Endothelial cell of umbilical vein (primary cell): ENCODE measurements at regions not wholly inside any gene's neighbourhood (a gene's known extent, or its start where the extent isn't known, plus 50 kb on each side); places are given as distances from the start of the nearest gene placed in this dataset.
A peak's percentile ranks its signal among the peaks of the same experiment; 100 is the strongest.

Experiments
- BruUV-seq: library from RNA; stranded (reverse); fragments of 400-500 nt; replicated peaks from 2 replicates; lab custom pipeline; 2021; lab: Mats Ljungman, UMichigan
- CTCF ChIA-PET: fragments of 300-600, 350-600 bp; sonication (Branson Sonifier 250); formaldehyde crosslinking; loops from one replicate; lab custom pipeline; 2021; ENCODE audit warnings: antibody characterized with exemption, inconsistent platforms; lab: Charles Lee
- POLR2A ChIA-PET: fragments of 300-600, 350-600 bp; sonication (Branson Sonifier 250); formaldehyde crosslinking; loops from one replicate; lab custom pipeline; 2021; ENCODE audit warnings: antibody characterized with exemption, inconsistent platforms; lab: Charles Lee
- DNase-seq: peaks from one replicate; pipeline ENCODE4 v3.0.0-alpha.2; 2011; ENCODE audit warnings: low read depth, low spot score
- FAIRE-seq: peaks from 2 replicates; lab custom pipeline; 2011; peaks lifted over from hg19 to GRCh38; lab: Jason Lieb, UNC
- H2AFZ ChIP-seq: 2 replicates; pipeline ENCODE4 v1.6.0; 2012; ENCODE audit warnings: low read depth, low read length, control low read depth, inconsistent platforms
- H3K27ac ChIP-seq: 2 replicates; pipeline ENCODE4 v1.5.1; 2011; ENCODE audit warnings: low read depth, mild to moderate bottlenecking, control low read depth, low read length, moderate library complexity; ENCODE audit not compliant: insufficient read depth
- H3K27me3 ChIP-seq, 2 experiments: 2 replicates each; pipeline versions ENCODE4 v1.6.0 to v1.6.1; 2011; ENCODE audit warnings: low read length in 2 of 2, mixed read lengths in 1 of 2; ENCODE audit not compliant: control insufficient read depth in 2 of 2, insufficient read depth in 2 of 2
- H3K36me3 ChIP-seq, 2 experiments: 2 replicates in 1 of 2; 3 replicates in 1 of 2; pipeline ENCODE4 v1.5.1; 2011; ENCODE audit warnings: low read length in 2 of 2, mild to moderate bottlenecking in 1 of 2, moderate library complexity in 1 of 2; ENCODE audit not compliant: control insufficient read depth in 2 of 2, insufficient read depth in 2 of 2; ENCODE audit errors: extremely low read depth in 1 of 2
- H3K4me1 ChIP-seq: 3 replicates; pipeline ENCODE4 v1.5.1; 2011; ENCODE audit warnings: mild to moderate bottlenecking, low read length; ENCODE audit not compliant: control insufficient read depth, insufficient read depth; ENCODE audit errors: extremely low read depth
- H3K4me2 ChIP-seq: 2 replicates; pipeline ENCODE4 v1.6.1; 2011; ENCODE audit warnings: low read length, control low read depth, mixed read lengths; ENCODE audit not compliant: insufficient read depth
- H3K4me3 ChIP-seq, 3 experiments: fragments of 200-600 bp in 1 of 3; sonication (generic), shearing (Covaris generic) in 1 of 3; replicated peaks in 1 of 3; 2 replicates each; pipeline ENCODE4 v1.5.1; 2011 to 2016; ENCODE audit warnings: control low read depth in 3 of 3, low read length in 3 of 3, mild to moderate bottlenecking in 2 of 3, inconsistent platforms in 1 of 3, low read depth in 1 of 3, moderate library complexity in 1 of 3; ENCODE audit not compliant: insufficient read depth in 1 of 3
- H3K79me2 ChIP-seq: 2 replicates; pipeline ENCODE4 v1.6.0; 2012; ENCODE audit warnings: low read length, inconsistent platforms; ENCODE audit not compliant: control insufficient read depth, insufficient read depth
- H3K9ac ChIP-seq: replicated peaks from 2 replicates; pipeline ENCODE3; 2011; ENCODE audit warnings: low read length, control low read depth; ENCODE audit not compliant: insufficient read depth; ENCODE audit errors: extremely low read depth
- H3K9me1 ChIP-seq: replicated peaks from 3 replicates; pipeline ENCODE4 v1.6.0; 2011; ENCODE audit warnings: mild to moderate bottlenecking, low read length; ENCODE audit not compliant: control insufficient read depth, insufficient read depth; ENCODE audit errors: extremely low read depth
- H3K9me3 ChIP-seq: replicated peaks from 2 replicates; pipeline ENCODE4 v1.5.1; 2012; ENCODE audit warnings: low read length, inconsistent platforms; ENCODE audit not compliant: control insufficient read depth, insufficient read depth
- H4K20me1 ChIP-seq: replicated peaks from 2 replicates; pipeline ENCODE3; 2011; ENCODE audit warnings: mild to moderate bottlenecking, low read length; ENCODE audit not compliant: control insufficient read depth, insufficient read depth; ENCODE audit errors: extremely low read depth
- CTCF ChIP-seq, 2 donors: IDR thresholded peaks; 1 replicate in 1 of 2; 2 replicates in 1 of 2; pipeline ENCODE4 v1.5.1; 2011; ENCODE audit warnings: low read length in 2 of 2, mild to moderate bottlenecking in 2 of 2, moderate library complexity in 2 of 2, control low read depth in 1 of 2, inconsistent platforms in 1 of 2, low read depth in 1 of 2; ENCODE audit not compliant: insufficient read depth in 1 of 2; ENCODE audit errors: extremely low read depth in 1 of 2
- EZH2 ChIP-seq: IDR thresholded peaks from 2 replicates; pipeline ENCODE4 v1.6.1; 2012; ENCODE audit warnings: borderline replicate concordance, low read depth, mild to moderate bottlenecking, moderate library complexity, low read length, inconsistent platforms; ENCODE audit not compliant: severe bottlenecking
- FOS ChIP-seq: IDR thresholded peaks from 2 replicates; pipeline ENCODE4 v1.6.1; 2011; ENCODE audit warnings: mild to moderate bottlenecking, low read length, moderate library complexity, borderline replicate concordance; ENCODE audit not compliant: insufficient read depth
- GATA2 ChIP-seq: IDR thresholded peaks from 2 replicates; pipeline ENCODE4 v1.7.0; 2011; ENCODE audit warnings: low read depth, mild to moderate bottlenecking, moderate library complexity, mixed read lengths, low read length; ENCODE audit not compliant: insufficient read length, insufficient read depth
- JUN ChIP-seq: IDR thresholded peaks from 2 replicates; pipeline ENCODE4 v1.6.1; 2011; ENCODE audit warnings: borderline replicate concordance, low read depth; ENCODE audit not compliant: insufficient read length, insufficient read depth
- MAX ChIP-seq: IDR thresholded peaks from 2 replicates; pipeline ENCODE4 v1.6.1; 2011; ENCODE audit not compliant: insufficient read depth, insufficient read length
- MYC ChIP-seq: IDR thresholded peaks from one replicate; pipeline ENCODE4 v1.6.1; 2011; ENCODE audit warnings: mild to moderate bottlenecking, low read depth, low read length
- POLR2A ChIP-seq: IDR thresholded peaks from 2 replicates; pipeline ENCODE4 v1.6.1; 2012; ENCODE audit warnings: low read depth, mild to moderate bottlenecking, control low read depth, low read length
- POLR2AphosphoS5 ChIP-seq: IDR thresholded peaks from 2 replicates; pipeline ENCODE4 v1.6.1; 2012; ENCODE audit warnings: low read depth, mild to moderate bottlenecking, control low read depth, low read length, moderate library complexity; ENCODE audit not compliant: insufficient read depth
- dilution Hi-C: fragments of 300-500 bp; cut with MboI; formaldehyde crosslinking; loops from one replicate; pipeline ENCODE4 v1.15.0; 2019; ENCODE audit warnings: low sequenced_read_pairs; ENCODE audit not compliant: extremely low pct_ligation_motif_present
- intact Hi-C: fragments of 100-400 bp; cut with micrococcal nuclease; formaldehyde crosslinking; loops from one replicate; pipeline ENCODE4 v1.10.0; 2022

- DNase-seq (peak; percentile 95), FAIRE-seq (no peak)
- Histone ChIP-seq H4K20me1 (no peaks in the 10 kb centered on the region), H3K4me3 (peak overlapping the region; percentile 22 to 82 (median 42)), H2AFZ (no peak overlapping the region), H3K9ac (peak overlapping the region; percentile 92), H3K27me3 (no peaks in the 10 kb centered on the region), H3K27ac (peak overlapping the region; percentile 89), H3K4me1 (peaks cover 6% of the 10 kb centered on the region), H3K36me3 (no peaks in the 10 kb centered on the region), H3K79me2 (no peaks in the 10 kb centered on the region), H3K4me2 (peak overlapping the region; percentile 95), H3K9me1 (no peaks in the 10 kb centered on the region), H3K9me3 (no peaks in the 10 kb centered on the region)
- intact Hi-C loops: loop anchor here (1.0 to 2.0 kb wide), 8 partner anchors 7 to 93 kb away; a partner anchor contains a TSS
- POLR2A ChIA-PET: interaction anchor here (0.6 to 4.1 kb wide), 29 partner anchors 8 to 1673 kb away, joined by 3 to 122 read pairs (median 7); a partner anchor contains a TSS
- dilution Hi-C loops: no loop called here
- TSS peak; percentile 100 for BruUV-seq
- no peak for TF ChIP-seq FOS
- no peak for TF ChIP-seq JUN
- no peak for TF ChIP-seq GATA2
- peak; percentile 49 for TF ChIP-seq MAX
- TF ChIP-seq POLR2A: peak; percentile 80
- no peak for TF ChIP-seq MYC
- TF ChIP-seq EZH2: no peak
- TF ChIP-seq CTCF (IDR thresholded peaks at IDR 0.05; ENCODE audit: extremely low read depth in 1 of 2, insufficient read depth in 1 of 2, low read depth in 1 of 2, low read length in 2 of 2): peak; percentile 20 to 53
- TF ChIP-seq POLR2AphosphoS5: peak; percentile 44
- CTCF ChIA-PET: interaction anchor here (0.9 to 3.6 kb wide), 20 partner anchors 12 to 378 kb away, joined by 3 to 30 read pairs (median 6); a partner anchor contains a TSS
These were observed 129.9 kb downstream of the HFE start for GRCh38 chr6:26216886-26217713.
